ENCODE measurements at regions not wholly inside any gene's neighbourhood (a gene's known extent, or its start where the extent isn't known, plus 50 kb on each side); places are given as distances from the start of the nearest gene placed in this dataset.
A peak's percentile ranks its signal among the peaks of the same experiment; 100 is the strongest.

GRCh38 chr6:82298012-82298411 lies 50.5 kb upstream of the IBTK start:
- Mint-ChIP-seq H3K27ac (no peak overlapping the region), H3K36me3 (no peaks in the 10 kb centered on the region)

More at GRCh38 chr6:82298012-82298411, 50.5 kb upstream of the IBTK start:
- Mint-ChIP-seq H3K27me3 (peaks cover 10 to 18% (median 13%) of the 10 kb centered on the region in 3 donors), H3K4me1 (no peaks in the 10 kb centered on the region), H3K4me3 (peak overlapping the region in 1 of 8 donors; percentile 63), H3K9me3 (peaks cover 8 to 27% (median 19%) of the 10 kb centered on the region in 7 donors)
- DNase-seq (no peak), ATAC-seq (ENCODE audit: low read depth in 2 of 2) (no peak)
